Neural cell (in vitro differentiated cells): ENCODE measurements at regions not wholly inside any gene's neighbourhood (a gene's known extent, or its start where the extent isn't known, plus 50 kb on each side); places are given as distances from the start of the nearest gene placed in this dataset.

ENCODE experiments used
- H2AFZ ChIP-seq: fragments of 200-600, 300-800 bp; sonication (generic), shearing (Covaris generic); 2 replicates; pipeline ENCODE4 v1.6.0; 2014; ENCODE audit warnings: low read depth, mild to moderate bottlenecking, antibody characterized with exemption, low read length, moderate library complexity
- H3F3A ChIP-seq: fragments of 200-600 bp; shearing (Covaris generic); 2 replicates; pipeline ENCODE4 v1.6.1; 2016; ENCODE audit warnings: mild to moderate bottlenecking, moderate library complexity, mixed read lengths, antibody characterized with exemption, low read length; ENCODE audit not compliant: insufficient read depth, poor library complexity, severe bottlenecking
- H3K27ac ChIP-seq: fragments of 200-600, 300-800 bp; sonication (generic), shearing (Covaris generic); 2 replicates; pipeline ENCODE4 v1.5.1; 2014; ENCODE audit warnings: mild to moderate bottlenecking, low read length, moderate library complexity
- H3K27me3 ChIP-seq: fragments of 300-800, 200-600 bp; sonication (generic), shearing (Covaris generic); 2 replicates; pipeline ENCODE4 v1.6.0; 2014; ENCODE audit warnings: mild to moderate bottlenecking, low read depth, low read length, moderate library complexity; ENCODE audit not compliant: insufficient read depth
- H3K36me3 ChIP-seq: fragments of 300-800, 200-600 bp; sonication (generic), shearing (Covaris generic); 2 replicates; pipeline ENCODE4 v1.5.1; 2014; ENCODE audit warnings: mild to moderate bottlenecking, antibody characterized with exemption, low read length, moderate library complexity; ENCODE audit not compliant: insufficient read depth
- H3K4me2 ChIP-seq: fragments of 300-800, 200-600 bp; sonication (generic), shearing (Covaris generic); 2 replicates; pipeline ENCODE4 v1.6.0; 2014; ENCODE audit warnings: mild to moderate bottlenecking, low read length
- H3K4me3 ChIP-seq: fragments of 300-800, 200-600 bp; sonication (generic), shearing (Covaris generic); 2 replicates; pipeline ENCODE4 v1.5.1; 2014; ENCODE audit warnings: mild to moderate bottlenecking, low read length, moderate library complexity
- H3K79me2 ChIP-seq: fragments of 200-600 bp; shearing (Covaris generic); replicated peaks from 2 replicates; pipeline ENCODE4 v1.6.0; 2014; ENCODE audit warnings: mild to moderate bottlenecking, low read length, moderate library complexity; ENCODE audit not compliant: insufficient read depth
- H3K9ac ChIP-seq: fragments of 300-800, 200-600 bp; sonication (generic), shearing (Covaris generic); 2 replicates; pipeline ENCODE4 v1.6.1; 2016; ENCODE audit warnings: mild to moderate bottlenecking, low read length, mixed read lengths
- H3K9me2 ChIP-seq: fragments of 200-600 bp; shearing (Covaris generic); 2 replicates; pipeline ENCODE4 v1.6.1; 2016; ENCODE audit warnings: mild to moderate bottlenecking, low read length, mixed read lengths; ENCODE audit not compliant: insufficient read depth
- H3K9me3 ChIP-seq: fragments of 200-600, 300-800 bp; sonication (generic), shearing (Covaris generic); 2 replicates; pipeline ENCODE4 v1.6.1; 2016; ENCODE audit warnings: mild to moderate bottlenecking, mixed run types, low read length, moderate library complexity, mixed read lengths
- H4K20me1 ChIP-seq: fragments of 200-600 bp; shearing (Covaris generic); 2 replicates; pipeline ENCODE4 v1.6.1; 2016; ENCODE audit warnings: mild to moderate bottlenecking, mixed run types; ENCODE audit not compliant: insufficient read depth
- EP300 ChIP-seq: fragments of 450-650 bp; conservative IDR thresholded peaks from 2 replicates; pipeline ENCODE4 v1.6.1; 2014; ENCODE audit warnings: antibody characterized with exemption, mild to moderate bottlenecking, moderate library complexity; ENCODE audit not compliant: poor library complexity, severe bottlenecking
- EZH2 ChIP-seq: fragments of 200-600, 300-800 bp; shearing (Covaris generic), sonication (generic); IDR thresholded peaks from 2 replicates; pipeline ENCODE4 v1.6.1; 2014; ENCODE audit warnings: antibody characterized with exemption, low read length, borderline replicate concordance, mild to moderate bottlenecking; ENCODE audit not compliant: insufficient read depth, poor library complexity, severe bottlenecking
- MXI1 ChIP-seq: fragments of 450-650 bp; conservative IDR thresholded peaks from 2 replicates; pipeline ENCODE4 v1.6.1; 2014; ENCODE audit warnings: antibody characterized with exemption, mild to moderate bottlenecking; ENCODE audit not compliant: poor library complexity, severe bottlenecking
- POLR2AphosphoS5 ChIP-seq: IDR thresholded peaks from 2 replicates; pipeline ENCODE4 v1.6.1; 2012
- RAD21 ChIP-seq: fragments of 450-650 bp; conservative IDR thresholded peaks from 2 replicates; pipeline ENCODE4 v1.6.1; 2014; ENCODE audit warnings: antibody characterized with exemption, mild to moderate bottlenecking, moderate library complexity
- SMC3 ChIP-seq: fragments of 450-650 bp; conservative IDR thresholded peaks from 2 replicates; pipeline ENCODE4 v1.6.1; 2014; ENCODE audit warnings: antibody characterized with exemption, mild to moderate bottlenecking, moderate library complexity; ENCODE audit not compliant: poor library complexity
- TAF1 ChIP-seq: IDR thresholded peaks from 2 replicates; pipeline ENCODE4 v1.6.1; 2012; ENCODE audit warnings: low read depth
- TF ChIP-seq, protein P1 (sequence below): IDR thresholded peaks from 2 replicates; pipeline ENCODE4 v1.6.1; 2012; ENCODE audit warnings: borderline replicate concordance
- TF ChIP-seq, protein P2 (sequence below): fragments of 450-650 bp; IDR thresholded peaks from 2 replicates; pipeline ENCODE4 v1.5.1; 2014; ENCODE audit warnings: antibody characterized with exemption, mild to moderate bottlenecking, moderate library complexity; ENCODE audit not compliant: poor library complexity, severe bottlenecking

DNA sequence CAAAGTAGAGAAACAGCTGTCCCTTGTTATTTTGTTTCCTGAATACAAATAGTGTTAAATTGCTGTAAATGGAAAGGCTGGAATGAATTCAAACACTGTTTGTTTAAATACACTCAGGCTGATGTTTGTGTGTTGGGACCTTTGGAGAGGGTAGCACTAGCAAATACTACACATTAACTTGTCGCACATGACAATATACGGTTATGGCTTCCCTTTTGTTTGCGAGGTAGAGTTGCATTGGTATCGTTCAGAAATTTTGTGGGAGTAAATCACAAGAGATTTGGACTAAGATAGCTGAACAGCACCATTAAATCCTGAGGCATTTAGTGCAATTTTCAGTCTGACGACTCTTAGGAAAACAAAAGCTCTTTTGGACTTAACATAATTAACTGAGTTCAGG lies 213.0 kb upstream of the ROBO2 start:
- Histone ChIP-seq H3K9ac (no peak overlapping the region), H2AFZ (no peak overlapping the region), H3K27me3 (no peaks in the 10 kb centered on the region), H3K9me2 (no peaks in the 10 kb centered on the region), H3K79me2 (no peaks in the 10 kb centered on the region), H4K20me1 (no peaks in the 10 kb centered on the region), H3K4me2 (no peak overlapping the region), H3K36me3 (no peaks in the 10 kb centered on the region), H3K27ac (no peak overlapping the region), H3K9me3 (no peaks in the 10 kb centered on the region), H3F3A (no peaks in the 10 kb centered on the region), H3K4me3 (no peak overlapping the region)
- TF ChIP-seq SMC3 (no peak), POLR2AphosphoS5 (no peak), MXI1 (no peak), EZH2 (no peak)
- TF ChIP-seq, protein P1, sequence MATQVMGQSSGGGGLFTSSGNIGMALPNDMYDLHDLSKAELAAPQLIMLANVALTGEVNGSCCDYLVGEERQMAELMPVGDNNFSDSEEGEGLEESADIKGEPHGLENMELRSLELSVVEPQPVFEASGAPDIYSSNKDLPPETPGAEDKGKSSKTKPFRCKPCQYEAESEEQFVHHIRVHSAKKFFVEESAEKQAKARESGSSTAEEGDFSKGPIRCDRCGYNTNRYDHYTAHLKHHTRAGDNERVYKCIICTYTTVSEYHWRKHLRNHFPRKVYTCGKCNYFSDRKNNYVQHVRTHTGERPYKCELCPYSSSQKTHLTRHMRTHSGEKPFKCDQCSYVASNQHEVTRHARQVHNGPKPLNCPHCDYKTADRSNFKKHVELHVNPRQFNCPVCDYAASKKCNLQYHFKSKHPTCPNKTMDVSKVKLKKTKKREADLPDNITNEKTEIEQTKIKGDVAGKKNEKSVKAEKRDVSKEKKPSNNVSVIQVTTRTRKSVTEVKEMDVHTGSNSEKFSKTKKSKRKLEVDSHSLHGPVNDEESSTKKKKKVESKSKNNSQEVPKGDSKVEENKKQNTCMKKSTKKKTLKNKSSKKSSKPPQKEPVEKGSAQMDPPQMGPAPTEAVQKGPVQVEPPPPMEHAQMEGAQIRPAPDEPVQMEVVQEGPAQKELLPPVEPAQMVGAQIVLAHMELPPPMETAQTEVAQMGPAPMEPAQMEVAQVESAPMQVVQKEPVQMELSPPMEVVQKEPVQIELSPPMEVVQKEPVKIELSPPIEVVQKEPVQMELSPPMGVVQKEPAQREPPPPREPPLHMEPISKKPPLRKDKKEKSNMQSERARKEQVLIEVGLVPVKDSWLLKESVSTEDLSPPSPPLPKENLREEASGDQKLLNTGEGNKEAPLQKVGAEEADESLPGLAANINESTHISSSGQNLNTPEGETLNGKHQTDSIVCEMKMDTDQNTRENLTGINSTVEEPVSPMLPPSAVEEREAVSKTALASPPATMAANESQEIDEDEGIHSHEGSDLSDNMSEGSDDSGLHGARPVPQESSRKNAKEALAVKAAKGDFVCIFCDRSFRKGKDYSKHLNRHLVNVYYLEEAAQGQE = no peak
- TF ChIP-seq, protein P2, sequence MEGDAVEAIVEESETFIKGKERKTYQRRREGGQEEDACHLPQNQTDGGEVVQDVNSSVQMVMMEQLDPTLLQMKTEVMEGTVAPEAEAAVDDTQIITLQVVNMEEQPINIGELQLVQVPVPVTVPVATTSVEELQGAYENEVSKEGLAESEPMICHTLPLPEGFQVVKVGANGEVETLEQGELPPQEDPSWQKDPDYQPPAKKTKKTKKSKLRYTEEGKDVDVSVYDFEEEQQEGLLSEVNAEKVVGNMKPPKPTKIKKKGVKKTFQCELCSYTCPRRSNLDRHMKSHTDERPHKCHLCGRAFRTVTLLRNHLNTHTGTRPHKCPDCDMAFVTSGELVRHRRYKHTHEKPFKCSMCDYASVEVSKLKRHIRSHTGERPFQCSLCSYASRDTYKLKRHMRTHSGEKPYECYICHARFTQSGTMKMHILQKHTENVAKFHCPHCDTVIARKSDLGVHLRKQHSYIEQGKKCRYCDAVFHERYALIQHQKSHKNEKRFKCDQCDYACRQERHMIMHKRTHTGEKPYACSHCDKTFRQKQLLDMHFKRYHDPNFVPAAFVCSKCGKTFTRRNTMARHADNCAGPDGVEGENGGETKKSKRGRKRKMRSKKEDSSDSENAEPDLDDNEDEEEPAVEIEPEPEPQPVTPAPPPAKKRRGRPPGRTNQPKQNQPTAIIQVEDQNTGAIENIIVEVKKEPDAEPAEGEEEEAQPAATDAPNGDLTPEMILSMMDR = no peak

DNA sequence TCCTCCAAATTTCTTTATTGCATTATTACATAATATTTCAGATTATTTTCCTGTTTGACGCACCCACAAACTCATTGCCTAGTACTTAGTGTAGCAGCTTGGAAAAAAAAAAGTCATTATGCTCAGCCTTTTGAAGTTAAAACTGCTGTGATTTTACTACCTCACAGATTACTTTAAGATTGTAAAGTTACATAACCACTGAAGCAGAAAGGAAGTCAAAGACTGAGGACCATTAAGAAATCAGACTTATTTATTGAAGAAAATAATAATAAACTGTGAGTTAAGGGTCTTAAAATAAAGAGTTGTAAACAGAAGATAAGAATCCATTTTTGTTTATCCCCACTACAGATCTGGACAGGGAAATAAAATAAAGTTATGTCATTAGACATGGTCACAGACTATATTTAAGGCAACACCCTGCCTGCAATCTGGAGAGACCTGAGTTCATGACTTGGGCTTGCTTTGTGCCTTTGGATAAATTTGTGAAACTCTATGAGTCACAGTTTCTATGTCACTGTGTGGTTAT lies 212.1 kb upstream of the ROBO2 start:
- Histone ChIP-seq H3K9ac (no peak overlapping the region), H4K20me1 (no peaks in the 10 kb centered on the region), H3K79me2 (no peaks in the 10 kb centered on the region), H2AFZ (no peak overlapping the region), H3K36me3 (no peaks in the 10 kb centered on the region), H3F3A (no peaks in the 10 kb centered on the region), H3K27ac (no peak overlapping the region), H3K9me2 (no peaks in the 10 kb centered on the region), H3K27me3 (no peaks in the 10 kb centered on the region), H3K9me3 (no peaks in the 10 kb centered on the region), H3K4me3 (no peak overlapping the region), H3K4me2 (no peak overlapping the region)
- TF ChIP-seq MXI1 = no peak
- TF ChIP-seq TAF1 = no peak
- no peak for TF ChIP-seq EP300
- TF ChIP-seq, protein P2 = no peak
- TF ChIP-seq RAD21 = no peak
